HG03432 (cell line): ENCODE measurements at regions not wholly inside any gene's neighbourhood (a gene's known extent, or its start where the extent isn't known, plus 50 kb on each side); places are given as distances from the start of the nearest gene placed in this dataset.
"Not testable (repeated sequence)": the region's sequence is repeated elsewhere in the genome, so short reads cannot be mapped to it uniquely, and the experiment has no call there.

Experiments used
- ATAC-seq: cut with Tn5 transposase; IDR thresholded peaks from one replicate; pipeline ENCODE4 v1.9.1; 2021; ENCODE audit warnings: mild to moderate bottlenecking, moderate library complexity; ENCODE audit not compliant: unreplicated experiment

- ATAC-seq, result not testable (repeated sequence)
These were observed 443.8 kb downstream of the BRD1 start for GRCh38 chr22:49383909-49384308.

GRCh38 chr22:49382451-49382735 lies 445.3 kb downstream of the BRD1 start:
- ATAC-seq, result no peak

GRCh38 chr22:49381595-49382450 lies 445.9 kb downstream of the BRD1 start:
- no peak for ATAC-seq

- ATAC-seq, result no peak
These were observed 446.9 kb downstream of the BRD1 start for GRCh38 chr22:49380828-49381114.

GRCh38 chr22:49380095-49380827 lies 447.4 kb downstream of the BRD1 start:
- no peak for ATAC-seq

- ATAC-seq, result no peak
These were observed 450.4 kb downstream of the BRD1 start for GRCh38 chr22:49377306-49377705.

- no peak for ATAC-seq
These were observed 453.9 kb downstream of the BRD1 start for GRCh38 chr22:49373801-49374226.

GRCh38 chr22:49373289-49373666 lies 454.4 kb downstream of the BRD1 start:
- ATAC-seq, result no peak

GRCh38 chr22:49372530-49373288 lies 455.0 kb downstream of the BRD1 start:
- no peak for ATAC-seq

- no peak for ATAC-seq
These were observed 455.6 kb downstream of the BRD1 start for GRCh38 chr22:49372111-49372529.

GRCh38 chr22:49371325-49372110 lies 456.2 kb downstream of the BRD1 start:
- ATAC-seq, result no peak

- no peak for ATAC-seq
These were observed 456.9 kb downstream of the BRD1 start for GRCh38 chr22:49370627-49371301.

- ATAC-seq, result no peak
These were observed 457.7 kb downstream of the BRD1 start for GRCh38 chr22:49369726-49370626.

- ATAC-seq, result no peak
These were observed 458.5 kb downstream of the BRD1 start for GRCh38 chr22:49368976-49369725.

GRCh38 chr22:49368221-49368975 lies 459.3 kb downstream of the BRD1 start:
- ATAC-seq, result no peak

GRCh38 chr22:49367041-49367697 lies 460.5 kb downstream of the BRD1 start:
- ATAC-seq, result no peak

- no peak for ATAC-seq
These were observed 461.2 kb downstream of the BRD1 start for GRCh38 chr22:49366437-49366836.

GRCh38 chr22:49365910-49366309 lies 461.8 kb downstream of the BRD1 start:
- no peak for ATAC-seq
